Endothelial cell (in vitro differentiated cells): ENCODE measurements at regions not wholly inside any gene's neighbourhood (a gene's known extent, or its start where the extent isn't known, plus 50 kb on each side); places are given as distances from the start of the nearest gene placed in this dataset.

Experiments
- DNase-seq: peaks from one replicate; pipeline ENCODE4 v3.0.0; 2021; ENCODE audit warnings: low spot score
- H3K27ac Mint-ChIP-seq: one replicate; pipeline ENCODE4 v1.8.0; 2021; ENCODE audit warnings: mixed read lengths, inconsistent platforms; ENCODE audit not compliant: unreplicated experiment
- H3K27me3 Mint-ChIP-seq: one replicate; pipeline ENCODE4 v1.8.0; 2021; ENCODE audit warnings: mild to moderate bottlenecking, moderate library complexity, mixed read lengths, inconsistent platforms; ENCODE audit not compliant: unreplicated experiment
- H3K36me3 Mint-ChIP-seq: one replicate; pipeline ENCODE4 v1.8.0; 2021; ENCODE audit warnings: mild to moderate bottlenecking, low read depth, mixed read lengths, inconsistent platforms; ENCODE audit not compliant: unreplicated experiment
- H3K4me1 Mint-ChIP-seq: one replicate; pipeline ENCODE4 v1.8.0; 2021; ENCODE audit warnings: mild to moderate bottlenecking, mixed read lengths, inconsistent platforms; ENCODE audit not compliant: unreplicated experiment
- H3K4me3 Mint-ChIP-seq: one replicate; pipeline ENCODE4 v1.8.0; 2021; ENCODE audit warnings: mild to moderate bottlenecking, mixed read lengths, inconsistent platforms; ENCODE audit not compliant: unreplicated experiment
- H3K9me3 Mint-ChIP-seq: one replicate; pipeline ENCODE4 v1.8.0; 2021; ENCODE audit warnings: mixed read lengths, inconsistent platforms; ENCODE audit not compliant: unreplicated experiment
- CTCF ChIP-seq: fragments of 200-600 bp; sonication (generic); IDR thresholded peaks from one replicate; pipeline ENCODE4 v1.5.0; 2021; ENCODE audit warnings: antibody characterized with exemption; ENCODE audit not compliant: unreplicated experiment

DNA sequence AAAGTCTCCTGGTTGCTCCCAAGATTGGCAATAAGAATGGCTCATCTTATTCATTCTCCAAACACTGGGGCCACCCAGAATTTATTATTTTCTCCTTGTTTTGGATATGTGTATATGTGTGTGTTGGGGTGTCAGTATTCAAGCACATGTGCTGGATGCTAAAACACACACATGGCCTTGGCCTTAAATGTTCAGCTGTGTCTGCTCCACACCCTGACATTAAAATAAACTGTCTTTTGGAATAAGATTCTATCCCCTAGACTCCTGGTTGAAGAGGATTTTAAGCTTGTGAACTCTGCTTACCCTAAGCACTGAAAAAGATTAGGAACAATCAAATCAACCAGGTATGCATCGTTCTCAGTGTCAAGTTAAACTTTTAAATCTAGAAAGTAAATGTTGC is 382.9 kb upstream of the MCTP2 start:
- DNase-seq: no peak
- H3K36me3 Mint-ChIP-seq: no peaks in the 10 kb centered on the region
- H3K27ac Mint-ChIP-seq: no peak overlapping the region
- H3K4me1 Mint-ChIP-seq: no peaks in the 10 kb centered on the region
- no peaks in the 10 kb centered on the region for H3K27me3 Mint-ChIP-seq
- H3K4me3 Mint-ChIP-seq: no peak overlapping the region
- no peaks in the 10 kb centered on the region for H3K9me3 Mint-ChIP-seq
- no peak for TF ChIP-seq CTCF

- Mint-ChIP-seq H3K4me1 (no peaks in the 10 kb centered on the region), H3K4me3 (no peak overlapping the region), H3K27me3 (no peaks in the 10 kb centered on the region), H3K36me3 (no peaks in the 10 kb centered on the region), H3K9me3 (no peaks in the 10 kb centered on the region), H3K27ac (no peak overlapping the region)
- TF ChIP-seq CTCF: no peak
- no peak for DNase-seq
Measured at GRCh38 chr15:93848076-93848475, 383.3 kb upstream of the MCTP2 start.

DNA sequence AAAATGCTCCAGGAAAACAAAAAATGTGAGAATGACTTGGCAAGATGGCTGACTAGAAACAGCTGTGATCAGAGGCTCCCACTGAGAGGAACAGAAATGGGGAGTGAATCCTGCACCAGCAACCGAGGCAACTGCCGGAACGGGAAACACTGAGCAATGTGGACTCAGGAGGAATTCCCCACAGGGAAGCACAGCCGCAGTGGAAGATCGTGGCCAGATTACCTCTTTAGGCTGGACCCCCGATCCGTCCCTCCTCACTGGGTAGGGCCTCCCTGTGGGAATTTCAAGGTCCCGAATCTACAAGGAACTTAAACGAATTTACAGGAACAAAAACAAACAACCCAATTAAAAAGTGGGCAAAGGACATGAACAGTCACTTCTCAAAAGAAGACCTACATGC is 385.2 kb upstream of the MCTP2 start:
- H3K9me3 Mint-ChIP-seq: no peaks in the 10 kb centered on the region
- TF ChIP-seq CTCF: no peak

DNA sequence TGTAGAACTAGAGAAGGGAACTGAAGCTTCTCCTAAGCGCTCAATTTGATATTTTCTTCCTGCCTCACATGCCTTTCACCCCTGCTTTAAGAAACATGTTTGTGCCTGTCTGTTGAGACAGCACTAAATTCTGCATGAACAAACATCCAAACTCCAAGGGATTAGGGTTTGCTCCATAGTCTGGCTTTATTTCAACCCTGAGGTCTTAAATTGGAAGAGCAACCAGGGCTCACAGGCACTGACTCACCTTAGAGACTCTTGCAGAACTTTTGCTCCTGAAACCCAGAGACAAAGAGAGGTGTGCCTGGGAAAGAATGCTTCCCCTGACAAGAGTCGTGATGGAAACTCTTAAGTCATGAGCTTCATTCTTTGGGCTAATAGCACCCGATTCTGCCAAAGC is 393.9 kb upstream of the MCTP2 start:
- Mint-ChIP-seq H3K4me3 (no peak overlapping the region), H3K27ac (no peak overlapping the region), H3K9me3 (no peaks in the 10 kb centered on the region), H3K4me1 (no peaks in the 10 kb centered on the region), H3K36me3 (no peaks in the 10 kb centered on the region), H3K27me3 (no peaks in the 10 kb centered on the region)
- TF ChIP-seq CTCF: no peak
- no peak for DNase-seq

More for the DNA sequence above, 385.2 kb upstream of the MCTP2 start:
- Mint-ChIP-seq H3K4me3 (no peak overlapping the region), H3K27me3 (no peaks in the 10 kb centered on the region), H3K4me1 (no peaks in the 10 kb centered on the region), H3K36me3 (no peaks in the 10 kb centered on the region), H3K27ac (no peak overlapping the region)
- no peak for DNase-seq

- no peaks in the 10 kb centered on the region for H3K36me3 Mint-ChIP-seq
- no peak overlapping the region for H3K27ac Mint-ChIP-seq
- no peaks in the 10 kb centered on the region for H3K4me1 Mint-ChIP-seq
- no peaks in the 10 kb centered on the region for H3K27me3 Mint-ChIP-seq
- no peak for DNase-seq
- H3K4me3 Mint-ChIP-seq: no peak overlapping the region
- TF ChIP-seq CTCF: no peak
- no peaks in the 10 kb centered on the region for H3K9me3 Mint-ChIP-seq
Measured at GRCh38 chr15:93835344-93835743, 396.0 kb upstream of the MCTP2 start.
